Epithelial cell of prostate (primary cell): ENCODE measurements at regions not wholly inside any gene's neighbourhood (a gene's known extent, or its start where the extent isn't known, plus 50 kb on each side); places are given as distances from the start of the nearest gene placed in this dataset.
"Not testable (repeated sequence)": the region's sequence is repeated elsewhere in the genome, so short reads cannot be mapped to it uniquely, and the experiment has no call there.

ENCODE experiments used
- DNase-seq: peaks from one replicate; pipeline ENCODE4 v3.0.0-alpha.2; 2011; ENCODE audit warnings: low read depth, low spot score
- H3K27ac ChIP-seq: fragments of 450-650 bp; 2 replicates; pipeline ENCODE4 v1.5.1; 2017; ENCODE audit warnings: mild to moderate bottlenecking

- no peak for DNase-seq
- no peak overlapping the region for H3K27ac ChIP-seq
These were observed 90.0 kb upstream of the TSHZ3 start for GRCh38 chr19:31439270-31439573.

GRCh38 chr19:31444931-31445330 lies 95.7 kb upstream of the TSHZ3 start:
- DNase-seq: no peak
- H3K27ac ChIP-seq: no peak overlapping the region

- no peak overlapping the region for H3K27ac ChIP-seq
- DNase-seq: no peak
These were observed 96.2 kb upstream of the TSHZ3 start for GRCh38 chr19:31445406-31445805.

- H3K27ac ChIP-seq: no peak overlapping the region
- peak; percentile 8 for DNase-seq
These were observed 99.0 kb upstream of the TSHZ3 start for GRCh38 chr19:31448221-31448657.

GRCh38 chr19:31449379-31449778 lies 100.1 kb upstream of the TSHZ3 start:
- DNase-seq: no peak
- no peak overlapping the region for H3K27ac ChIP-seq

- no peak overlapping the region for H3K27ac ChIP-seq
These were observed 101.5 kb upstream of the TSHZ3 start for GRCh38 chr19:31450696-31451095.

GRCh38 chr19:31451686-31452330 lies 102.6 kb upstream of the TSHZ3 start:
- peak overlapping the region; percentile 32 for H3K27ac ChIP-seq
- DNase-seq: peak; percentile 66

More at GRCh38 chr19:31450696-31451095, 101.5 kb upstream of the TSHZ3 start:
- DNase-seq: no peak

GRCh38 chr19:31459430-31459829 lies 110.2 kb upstream of the TSHZ3 start:
- no peak for DNase-seq
- H3K27ac ChIP-seq: no peak overlapping the region

- no peak overlapping the region for H3K27ac ChIP-seq
- DNase-seq: no peak
These were observed 112.7 kb upstream of the TSHZ3 start for GRCh38 chr19:31461814-31462539.

GRCh38 chr19:31470229-31470939 lies 121.1 kb upstream of the TSHZ3 start:
- DNase-seq: no peak
- no peak overlapping the region for H3K27ac ChIP-seq

GRCh38 chr19:31470952-31471351 lies 121.7 kb upstream of the TSHZ3 start:
- DNase-seq: no peak
- H3K27ac ChIP-seq: no peak overlapping the region

GRCh38 chr19:31478241-31478640 lies 129.0 kb upstream of the TSHZ3 start:
- DNase-seq: no peak
- no peak overlapping the region for H3K27ac ChIP-seq

GRCh38 chr19:31483226-31483857 lies 134.1 kb upstream of the TSHZ3 start:
- no peak for DNase-seq
- no peak overlapping the region for H3K27ac ChIP-seq

GRCh38 chr19:31484858-31485410 lies 135.7 kb upstream of the TSHZ3 start:
- not testable (repeated sequence) for DNase-seq, H3K27ac ChIP-seq

GRCh38 chr19:31485472-31485871 lies 136.2 kb upstream of the TSHZ3 start:
- no peak for DNase-seq
- H3K27ac ChIP-seq: no peak overlapping the region

GRCh38 chr19:31491242-31491641 lies 142.0 kb upstream of the TSHZ3 start:
- no peak for DNase-seq
- H3K27ac ChIP-seq: no peak overlapping the region

- DNase-seq: no peak
- no peak overlapping the region for H3K27ac ChIP-seq
These were observed 142.8 kb upstream of the TSHZ3 start for GRCh38 chr19:31492050-31492449.

- no peak overlapping the region for H3K27ac ChIP-seq
- DNase-seq: no peak
These were observed 146.8 kb upstream of the TSHZ3 start for GRCh38 chr19:31496076-31496475.

- H3K27ac ChIP-seq: no peak overlapping the region
- DNase-seq: no peak
These were observed 148.5 kb upstream of the TSHZ3 start for GRCh38 chr19:31497709-31498108.

GRCh38 chr19:31498781-31499180 lies 149.5 kb upstream of the TSHZ3 start:
- DNase-seq: no peak

More at GRCh38 chr19:31498781-31499180, 149.5 kb upstream of the TSHZ3 start:
- no peak overlapping the region for H3K27ac ChIP-seq
